H1 (cell line): ENCODE measurements at regions not wholly inside any gene's neighbourhood (a gene's known extent, or its start where the extent isn't known, plus 50 kb on each side); places are given as distances from the start of the nearest gene placed in this dataset.

Experiments used
- CTCF ChIA-PET: fragments of 300-600 bp; sonication (Branson Sonifier 250); formaldehyde crosslinking; loops from one replicate; lab custom pipeline; 2021; ENCODE audit not compliant: partially characterized antibody; lab: Charles Lee
- POLR2A ChIA-PET: fragments of 300-600 bp; sonication (Branson Sonifier 250); formaldehyde crosslinking; loops from one replicate; lab custom pipeline; 2021; ENCODE audit warnings: inconsistent platforms; ENCODE audit not compliant: partially characterized antibody; lab: Charles Lee
- DNase-seq, 2 experiments: peaks; one replicate each; pipeline versions ENCODE4 v3.0.0 to v3.0.0-alpha.2; 2010 to 2022; ENCODE audit warnings: low spot score in 2 of 2, low read depth in 1 of 2, mixed read lengths in 1 of 2
- FAIRE-seq: peaks from 2 replicates; lab custom pipeline; 2011; peaks lifted over from hg19 to GRCh38; lab: Jason Lieb, UNC
- H2AFZ ChIP-seq: 2 replicates; pipeline ENCODE4 v1.8.1; 2012; ENCODE audit warnings: low read length, inconsistent platforms
- H2AK5ac ChIP-seq: 2 replicates; pipeline ENCODE4 v1.6.1; 2013; ENCODE audit warnings: low read depth, low read length
- H2BK120ac ChIP-seq: replicated peaks from 2 replicates; pipeline ENCODE3; 2013; ENCODE audit warnings: low read depth, low read length, inconsistent platforms
- H2BK12ac ChIP-seq: 2 replicates; pipeline ENCODE4 v1.6.1; 2013; ENCODE audit warnings: low read depth, low read length
- H2BK15ac ChIP-seq: 2 replicates; pipeline ENCODE4 v1.6.1; 2013; ENCODE audit warnings: low read length
- H2BK20ac ChIP-seq: 2 replicates; pipeline ENCODE4 v1.6.1; 2013; ENCODE audit warnings: low read length
- H2BK5ac ChIP-seq: 2 replicates; pipeline ENCODE4 v1.6.1; 2013; ENCODE audit warnings: low read depth, low read length
- H3K14ac ChIP-seq: 2 replicates; pipeline ENCODE4 v1.6.1; 2013; ENCODE audit warnings: inconsistent platforms; ENCODE audit not compliant: insufficient read length
- H3K18ac ChIP-seq: 2 replicates; pipeline ENCODE4 v1.6.1; 2013; ENCODE audit warnings: low read length; ENCODE audit errors: extremely low read depth
- H3K23ac ChIP-seq: 2 replicates; pipeline ENCODE4 v1.6.1; 2013; ENCODE audit warnings: inconsistent platforms; ENCODE audit not compliant: insufficient read length
- H3K23me2 ChIP-seq: 2 replicates; pipeline ENCODE4 v1.6.1; 2013; ENCODE audit warnings: low read depth, low read length
- H3K27ac ChIP-seq: 2 replicates; pipeline ENCODE4 v1.6.1; 2011; ENCODE audit warnings: low read depth, low read length, inconsistent platforms
- H3K27me3 ChIP-seq, 4 experiments: replicated peaks in 1 of 4; 1 replicate in 1 of 4; 2 replicates in 3 of 4; pipeline versions ENCODE4 v1.6.1 to v1.8.1; 2011 to 2013; ENCODE audit warnings: low read length in 3 of 4, mild to moderate bottlenecking in 3 of 4, inconsistent platforms in 2 of 4, mixed read lengths in 2 of 4, moderate library complexity in 1 of 4; ENCODE audit not compliant: control insufficient read depth in 3 of 4, insufficient read depth in 3 of 4; ENCODE audit errors: extremely low read depth in 1 of 4
- H3K36me3 ChIP-seq, 4 experiments: 2 replicates each; pipeline versions ENCODE4 v1.6.1 to v1.8.1; 2011 to 2013; ENCODE audit warnings: mild to moderate bottlenecking in 4 of 4, low read length in 3 of 4, moderate library complexity in 2 of 4, control low read depth in 1 of 4, inconsistent platforms in 1 of 4; ENCODE audit not compliant: insufficient read depth in 4 of 4, control insufficient read depth in 2 of 4
- H3K4ac ChIP-seq: replicated peaks from 2 replicates; pipeline ENCODE3; 2013; ENCODE audit warnings: low read length, low read depth, mixed read lengths, inconsistent platforms; ENCODE audit not compliant: insufficient read length
- H3K4me1 ChIP-seq, 4 experiments: replicated peaks in 1 of 4; 1 replicate in 1 of 4; 2 replicates in 3 of 4; pipeline versions ENCODE4 v1.6.1 to v1.8.1; 2011 to 2013; ENCODE audit warnings: low read length in 3 of 4, inconsistent platforms in 2 of 4, mixed read lengths in 1 of 4; ENCODE audit not compliant: insufficient read depth in 4 of 4, control insufficient read depth in 3 of 4
- H3K4me2 ChIP-seq, 2 experiments: 2 replicates each; pipeline versions ENCODE4 v1.6.1 to v1.8.1; 2011 to 2013; ENCODE audit warnings: low read depth in 2 of 2, low read length in 2 of 2, control low read depth in 1 of 2, inconsistent platforms in 1 of 2, mild to moderate bottlenecking in 1 of 2; ENCODE audit not compliant: insufficient read depth in 1 of 2
- H3K4me3 ChIP-seq, 4 experiments: fragments of 200-600, 300-600 bp in 1 of 4; sonication (generic), shearing (Covaris generic), sonication (Bioruptor Twin) in 1 of 4; 2 replicates each; pipeline versions ENCODE4 v1.5.1 to v1.8.1; 2011 to 2016; ENCODE audit warnings: low read length in 4 of 4, low read depth in 3 of 4, control low read depth in 2 of 4, inconsistent platforms in 2 of 4, mild to moderate bottlenecking in 2 of 4, mixed read lengths in 1 of 4, moderate library complexity in 1 of 4; ENCODE audit not compliant: insufficient read depth in 2 of 4; ENCODE audit errors: extremely low read depth in 1 of 4
- H3K56ac ChIP-seq: replicated peaks from 2 replicates; pipeline ENCODE3; 2013; ENCODE audit warnings: low read depth, mild to moderate bottlenecking, mixed read lengths, low read length, inconsistent platforms; ENCODE audit not compliant: insufficient read length
- H3K79me1 ChIP-seq: 2 replicates; pipeline ENCODE4 v1.6.1; 2013; ENCODE audit warnings: low read depth, low read length, control low read depth
- H3K79me2 ChIP-seq, 2 experiments: 2 replicates each; pipeline versions ENCODE4 v1.6.1 to v1.8.1; 2012 to 2013; ENCODE audit warnings: low read length in 2 of 2, mild to moderate bottlenecking in 2 of 2, inconsistent platforms in 1 of 2; ENCODE audit not compliant: insufficient read depth in 2 of 2, control insufficient read depth in 1 of 2
- H3K9ac ChIP-seq, 4 experiments: replicated peaks in 1 of 4; 1 replicate in 1 of 4; 2 replicates in 3 of 4; pipeline versions ENCODE4 v1.6.1 to v1.8.1; 2011 to 2013; ENCODE audit warnings: low read depth in 3 of 4, low read length in 3 of 4, control low read depth in 2 of 4, mild to moderate bottlenecking in 2 of 4, moderate library complexity in 2 of 4, inconsistent platforms in 1 of 4; ENCODE audit errors: extremely low read depth in 1 of 4
- H3K9me3 ChIP-seq, 2 experiments: 2 replicates each; pipeline versions ENCODE4 v1.6.1 to v1.8.1; 2012 to 2013; ENCODE audit warnings: mild to moderate bottlenecking in 2 of 2, moderate library complexity in 2 of 2, control low read depth in 1 of 2, inconsistent platforms in 1 of 2, low read depth in 1 of 2, low read length in 1 of 2, mixed read lengths in 1 of 2; ENCODE audit not compliant: insufficient read depth in 2 of 2
- H4K20me1 ChIP-seq, 2 experiments: replicated peaks in 1 of 2; 2 replicates each; pipeline versions ENCODE3 to v1.8.1; 2011 to 2013; ENCODE audit warnings: inconsistent platforms in 2 of 2, low read length in 2 of 2, mild to moderate bottlenecking in 1 of 2; ENCODE audit not compliant: insufficient read depth in 2 of 2, control insufficient read depth in 1 of 2
- H4K5ac ChIP-seq: 2 replicates; pipeline ENCODE4 v1.6.1; 2013; ENCODE audit warnings: low read length, low read depth, mixed read lengths, inconsistent platforms; ENCODE audit not compliant: insufficient read length
- H4K8ac ChIP-seq: 2 replicates; pipeline ENCODE4 v1.8.0; 2013; ENCODE audit warnings: mild to moderate bottlenecking, moderate library complexity, low read length, inconsistent platforms; ENCODE audit not compliant: insufficient read depth; ENCODE audit errors: extremely low read depth
- H4K91ac ChIP-seq: replicated peaks from 2 replicates; pipeline ENCODE3; 2013; ENCODE audit warnings: low read length, mixed read lengths, inconsistent platforms; ENCODE audit not compliant: insufficient read length
- ATF3 ChIP-seq: IDR thresholded peaks from 2 replicates; pipeline ENCODE4 v1.6.1; 2011; ENCODE audit warnings: low read depth, mild to moderate bottlenecking, low read length; ENCODE audit not compliant: insufficient read depth
- E2F6 ChIP-seq: IDR thresholded peaks from 2 replicates; pipeline ENCODE4 v1.6.1; 2012; ENCODE audit warnings: inconsistent platforms
- GABPA ChIP-seq: IDR thresholded peaks from 2 replicates; pipeline ENCODE4 v1.6.1; 2011; ENCODE audit warnings: mild to moderate bottlenecking, low read length, moderate library complexity, borderline replicate concordance; ENCODE audit not compliant: insufficient read depth
- HDAC6 ChIP-seq: IDR thresholded peaks from one replicate; pipeline ENCODE4 v1.7.1; 2012; ENCODE audit warnings: low read depth, mild to moderate bottlenecking, inconsistent platforms, low read length, moderate library complexity
- KDM4A ChIP-seq: IDR thresholded peaks from one replicate; pipeline ENCODE4 v1.7.1; 2012; ENCODE audit warnings: low read depth, mild to moderate bottlenecking, moderate library complexity, low read length, inconsistent platforms; ENCODE audit not compliant: severe bottlenecking
- KDM5A ChIP-seq: fragments of 200-600 bp; IDR thresholded peaks from 2 replicates; pipeline ENCODE4 v1.7.1; 2012; ENCODE audit warnings: mild to moderate bottlenecking, low read length, inconsistent platforms, mixed read lengths
- MAFK ChIP-seq: IDR thresholded peaks from 2 replicates; pipeline ENCODE4 v1.6.1; 2012; ENCODE audit warnings: low read depth, mild to moderate bottlenecking, improper control_type of control experiment, low read length
- RFX5 ChIP-seq: IDR thresholded peaks from 2 replicates; pipeline ENCODE4 v1.6.1; 2011; ENCODE audit warnings: low read depth, low read length, improper control_type of control experiment, borderline replicate concordance
- RNF2 ChIP-seq: fragments of 200-900, 300-1000 bp; sonication (generic); IDR thresholded peaks from 2 replicates; pipeline ENCODE4 v1.7.1; 2016; ENCODE audit warnings: borderline replicate concordance, low read depth, mild to moderate bottlenecking, antibody characterized with exemption, low read length; ENCODE audit not compliant: poor library complexity, severe bottlenecking; ENCODE audit errors: missing control alignments
- SP2 ChIP-seq: IDR thresholded peaks from 2 replicates; pipeline ENCODE4 v1.6.1; 2012; ENCODE audit warnings: mild to moderate bottlenecking, low read length, inconsistent platforms
- SUZ12 ChIP-seq: fragments of 200-600 bp; sonication (generic); IDR thresholded peaks from 2 replicates; pipeline ENCODE4 v1.6.1; 2012; ENCODE audit warnings: mild to moderate bottlenecking, inconsistent platforms, low read length, moderate library complexity, mixed read lengths
- TAF7 ChIP-seq: optimal IDR thresholded peaks from 2 replicates; pipeline ENCODE3; 2011; ENCODE audit warnings: low read depth, mild to moderate bottlenecking, inconsistent platforms, low read length, moderate library complexity, borderline replicate concordance
- YY1 ChIP-seq: IDR thresholded peaks from 2 replicates; pipeline ENCODE4 v1.6.1; 2011; ENCODE audit warnings: low read depth, mild to moderate bottlenecking, low read length
- whole genome bisulfite sequencing, 2 experiments: shearing (Covaris generic) in 1 of 2; methylation state at CpG; one replicate each; pipeline versions ENCODE4 v1.1.6 to v1.1.7; 2013 to 2015; ENCODE audit warnings: low lambda C conversion rate in 2 of 2, mixed read lengths in 2 of 2, inconsistent platforms in 1 of 2, low coverage in 1 of 2, missing lambda C conversion rate in 1 of 2; ENCODE audit not compliant: insufficient replicate concordance in 2 of 2, insufficient coverage in 1 of 2, insufficient read length in 1 of 2; ENCODE audit errors: extremely low coverage in 1 of 2, missing lambda C conversion rate in 1 of 2; 5-methylcytosine and 5-hydroxymethylcytosine counted together

- Histone ChIP-seq H3K56ac (no peak overlapping the region), H3K27me3 (no peaks in the 10 kb centered on the region), H2BK120ac (no peak overlapping the region), H4K20me1 (no peaks in the 10 kb centered on the region), H3K14ac (no peak overlapping the region), H3K4me2 (no peak overlapping the region), H3K79me1 (no peaks in the 10 kb centered on the region), H3K4ac (no peak overlapping the region), H2AK5ac (no peak overlapping the region), H3K18ac (no peak overlapping the region), H3K79me2 (no peaks in the 10 kb centered on the region), H3K23me2 (no peaks in the 10 kb centered on the region), H4K8ac (no peak overlapping the region), H2BK20ac (no peak overlapping the region), H3K36me3 (no peaks in the 10 kb centered on the region), H2AFZ (no peak overlapping the region), H3K9ac (no peak overlapping the region; a peak in 1 of 7 replicates), H2BK5ac (no peak overlapping the region), H3K9me3 (no peaks in the 10 kb centered on the region; a peak in 1 of 4 replicates), H3K4me3 (no peak overlapping the region), H4K91ac (no peak overlapping the region), H3K27ac (no peak overlapping the region), H4K5ac (no peak overlapping the region), H3K23ac (no peak overlapping the region), H2BK12ac (no peak overlapping the region), H2BK15ac (no peak overlapping the region), H3K4me1 (peaks cover 0 to 8% (median 2%) of the 10 kb centered on the region in 4 experiments; a peak in 2 of 7 replicates)
- WGBS, 2 experiments = 71% methylated on average over 1 of the region's 1 CpG; no CpG with 5 or more reads in 1 of the 2 experiments
- ChIA-PET CTCF (interaction anchor here (1.1 kb wide), 1 partner anchor 58 kb away, joined by 3 read pairs; no protein-coding TSS in a partner anchor), POLR2A (no interaction called here)
- FAIRE-seq (no peak), DNase-seq (no peak)
- TF ChIP-seq YY1 (no peak), TAF7 (no peak), RFX5 (no peak), HDAC6 (no peak), MAFK (no peak), KDM4A (no peak), SUZ12 (no peak), GABPA (no peak), KDM5A (no peak), ATF3 (no peak), E2F6 (no peak), SP2 (no peak), RNF2 (no peak)
Observed at GRCh38 chr21:34018910-34019309, 54.5 kb upstream of the MRPS6 start.
